AG09309 (cell line): ENCODE measurements at regions not wholly inside any gene's neighbourhood (a gene's known extent, or its start where the extent isn't known, plus 50 kb on each side); places are given as distances from the start of the nearest gene placed in this dataset.

ENCODE experiments used
- DNase-seq: peaks from one replicate; pipeline ENCODE4 v3.0.0-alpha.2; 2010; ENCODE audit warnings: low read depth
- H3K4me3 ChIP-seq: 2 replicates; pipeline ENCODE4 v1.5.1; 2011; ENCODE audit warnings: mild to moderate bottlenecking, low read depth, low read length, moderate library complexity; ENCODE audit not compliant: control insufficient read depth
- TF ChIP-seq, protein P1 (sequence below): IDR thresholded peaks from 2 replicates; pipeline ENCODE4 v1.5.1; 2011; ENCODE audit warnings: mild to moderate bottlenecking, low read depth, low read length, inconsistent platforms; ENCODE audit not compliant: insufficient read depth, control insufficient read depth; ENCODE audit errors: missing control alignments

DNA sequence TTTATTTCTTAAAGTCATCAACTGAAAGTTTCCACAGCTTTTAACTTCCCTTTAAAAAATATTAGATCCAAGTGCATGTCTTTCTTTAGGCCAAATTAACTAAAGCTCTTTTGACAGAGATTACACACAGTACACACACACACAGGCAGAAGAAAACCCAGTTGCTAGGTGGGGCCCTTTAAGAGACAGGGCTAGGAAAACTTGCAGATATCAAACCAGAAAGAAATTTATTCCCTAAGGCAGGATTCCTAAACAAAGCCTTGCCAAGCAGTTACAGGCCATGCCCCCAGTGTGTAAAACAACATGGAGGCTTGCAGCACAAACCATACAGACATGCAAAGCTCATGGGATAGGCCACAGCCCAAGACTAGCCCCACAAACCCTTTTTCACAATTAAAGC is 123.4 kb downstream of the FSCB start:
- no peak for DNase-seq
- TF ChIP-seq, protein P1, sequence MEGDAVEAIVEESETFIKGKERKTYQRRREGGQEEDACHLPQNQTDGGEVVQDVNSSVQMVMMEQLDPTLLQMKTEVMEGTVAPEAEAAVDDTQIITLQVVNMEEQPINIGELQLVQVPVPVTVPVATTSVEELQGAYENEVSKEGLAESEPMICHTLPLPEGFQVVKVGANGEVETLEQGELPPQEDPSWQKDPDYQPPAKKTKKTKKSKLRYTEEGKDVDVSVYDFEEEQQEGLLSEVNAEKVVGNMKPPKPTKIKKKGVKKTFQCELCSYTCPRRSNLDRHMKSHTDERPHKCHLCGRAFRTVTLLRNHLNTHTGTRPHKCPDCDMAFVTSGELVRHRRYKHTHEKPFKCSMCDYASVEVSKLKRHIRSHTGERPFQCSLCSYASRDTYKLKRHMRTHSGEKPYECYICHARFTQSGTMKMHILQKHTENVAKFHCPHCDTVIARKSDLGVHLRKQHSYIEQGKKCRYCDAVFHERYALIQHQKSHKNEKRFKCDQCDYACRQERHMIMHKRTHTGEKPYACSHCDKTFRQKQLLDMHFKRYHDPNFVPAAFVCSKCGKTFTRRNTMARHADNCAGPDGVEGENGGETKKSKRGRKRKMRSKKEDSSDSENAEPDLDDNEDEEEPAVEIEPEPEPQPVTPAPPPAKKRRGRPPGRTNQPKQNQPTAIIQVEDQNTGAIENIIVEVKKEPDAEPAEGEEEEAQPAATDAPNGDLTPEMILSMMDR: no peak
- no peak overlapping the region for H3K4me3 ChIP-seq

DNA sequence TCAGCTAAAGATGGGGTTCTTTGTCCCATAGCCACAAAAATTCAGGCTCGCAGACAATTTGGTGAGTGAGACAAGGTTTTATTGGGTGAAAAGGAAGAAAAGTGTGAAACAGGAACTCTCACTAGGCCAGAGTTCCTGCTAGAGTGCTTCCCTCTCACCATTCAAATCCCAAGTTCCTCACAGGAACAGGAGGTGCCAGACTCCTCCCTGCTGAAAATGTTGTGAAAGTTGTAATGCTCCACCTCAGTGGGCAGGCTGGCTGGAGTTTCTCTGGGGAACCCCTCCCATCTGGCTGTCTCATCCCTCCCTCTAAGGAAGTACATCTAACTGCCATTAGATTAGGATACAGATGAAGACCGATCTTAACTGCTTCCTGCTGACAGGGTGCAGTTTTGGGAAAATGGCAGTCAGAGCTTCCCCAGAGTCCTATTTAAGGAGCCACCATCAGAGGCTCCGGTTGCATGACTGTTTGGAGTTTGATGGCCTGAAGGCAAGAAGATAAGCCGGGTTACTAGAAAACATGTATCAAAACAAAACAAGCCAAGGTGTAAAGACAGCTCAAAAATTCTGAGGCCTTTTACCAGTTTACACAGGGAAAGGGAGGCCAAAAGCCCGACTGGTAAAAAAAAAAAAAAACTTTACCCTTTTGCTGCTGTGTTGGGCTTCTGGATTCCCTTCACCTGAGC is 127.6 kb downstream of the FSCB start:
- no peak overlapping the region for H3K4me3 ChIP-seq
- TF ChIP-seq, protein P1: no peak
- no peak for DNase-seq

DNA sequence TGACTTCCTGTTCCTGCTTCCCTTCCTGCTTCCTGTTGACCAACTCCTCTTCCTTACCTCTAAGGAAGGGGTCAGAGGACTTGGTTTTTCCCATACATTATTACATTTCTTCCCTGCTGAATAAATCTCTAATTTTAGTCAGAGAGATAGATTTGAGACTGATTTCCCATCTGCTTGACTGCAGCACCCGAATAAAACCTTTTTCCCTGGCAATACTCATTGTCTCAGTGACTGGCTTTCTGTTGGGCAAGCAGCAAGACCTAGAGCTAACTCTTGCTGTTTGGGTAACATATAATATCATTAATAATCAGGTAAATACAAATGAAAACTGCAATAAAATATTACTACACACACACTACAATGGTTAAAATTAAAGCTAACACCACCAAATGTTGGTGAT is 132.2 kb downstream of the FSCB start:
- no peak for DNase-seq
- TF ChIP-seq, protein P1: no peak
- H3K4me3 ChIP-seq: no peak overlapping the region

DNA sequence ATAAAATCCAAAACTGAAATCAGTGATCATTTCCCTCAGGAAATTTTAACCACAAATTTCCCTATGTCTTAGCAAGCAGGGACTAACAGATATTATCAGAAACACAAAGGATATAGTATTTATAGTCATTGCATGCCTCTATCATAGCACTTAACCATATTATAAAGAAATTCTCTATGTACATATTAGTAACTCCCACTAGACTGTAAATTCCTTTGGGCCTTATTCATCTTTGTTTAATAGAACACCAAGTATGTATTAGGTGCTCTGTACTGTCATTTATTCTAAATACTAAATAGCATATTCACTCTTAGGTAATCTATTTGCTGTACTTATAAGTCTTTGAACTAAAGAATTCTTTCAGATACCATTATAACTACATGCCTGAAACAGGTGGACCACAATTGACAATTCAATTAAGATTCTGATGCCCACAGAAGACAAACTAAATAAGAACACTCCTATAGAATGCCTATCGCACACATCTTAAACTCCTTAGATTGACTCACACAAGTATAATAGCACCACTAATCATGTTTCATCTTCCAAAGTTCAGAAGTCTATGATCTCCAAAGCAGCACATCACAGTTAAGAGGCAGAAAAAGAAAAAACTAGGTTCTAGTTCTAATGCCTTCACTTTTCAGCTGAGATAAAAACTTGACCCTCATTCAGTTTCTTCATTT is 134.1 kb downstream of the FSCB start:
- DNase-seq: no peak
- H3K4me3 ChIP-seq: no peak overlapping the region

DNA sequence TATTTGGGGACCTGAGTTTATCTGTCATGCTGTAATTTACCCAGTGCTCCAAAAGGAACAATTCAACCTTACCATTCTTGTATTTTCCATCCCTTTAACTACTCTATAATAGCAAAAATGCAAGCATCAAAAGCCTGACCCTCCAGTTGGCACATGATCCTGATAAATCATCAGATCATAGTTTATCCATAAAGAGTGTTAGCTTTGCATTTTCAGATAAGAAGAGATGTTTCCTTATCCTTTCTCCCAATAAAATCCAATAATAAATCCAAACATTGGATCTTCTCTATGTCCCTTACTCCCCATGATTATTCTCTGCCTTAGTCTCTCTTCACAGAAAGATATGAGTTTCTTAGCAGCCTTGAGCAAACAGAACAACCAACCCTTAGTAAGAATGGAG is 134.9 kb downstream of the FSCB start:
- DNase-seq: no peak
- TF ChIP-seq, protein P1: no peak
- H3K4me3 ChIP-seq: no peak overlapping the region

More for the DNA sequence above, 134.1 kb downstream of the FSCB start:
- TF ChIP-seq, protein P1: no peak

DNA sequence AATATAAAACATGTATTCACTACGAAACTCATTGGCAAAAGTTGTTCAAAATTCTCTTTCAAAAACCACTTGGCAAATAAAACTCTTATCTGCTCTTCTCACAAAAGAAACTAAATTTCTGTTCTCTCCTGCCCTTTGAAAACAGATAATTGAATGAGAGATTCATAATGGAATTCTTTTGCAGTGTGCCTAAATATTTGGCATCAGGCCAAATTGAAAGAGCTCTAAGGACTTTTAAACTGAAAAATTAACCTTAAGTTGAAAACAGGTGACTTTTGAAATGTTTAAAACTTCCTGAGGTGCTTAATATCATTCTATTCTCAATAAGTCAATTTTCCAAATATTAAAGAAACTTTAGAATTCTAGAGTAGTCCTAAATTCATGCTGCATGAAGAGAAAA is 136.4 kb downstream of the FSCB start:
- DNase-seq: no peak
- no peak overlapping the region for H3K4me3 ChIP-seq
- TF ChIP-seq, protein P1: no peak
